HL-60 (cell line): ENCODE measurements at regions not wholly inside any gene's neighbourhood (a gene's known extent, or its start where the extent isn't known, plus 50 kb on each side); places are given as distances from the start of the nearest gene placed in this dataset.
A peak's percentile ranks its signal among the peaks of the same experiment; 100 is the strongest.

ENCODE experiments used
- DNase-seq, 2 experiments: peaks; one replicate each; pipeline ENCODE4 v3.0.0-alpha.2; 2010 to 2020; ENCODE audit warnings: low read depth in 1 of 2, low spot score in 1 of 2
- H3K27ac ChIP-seq: fragments of 250-450 bp; sonication (Bioruptor Pico); replicated peaks from 2 replicates; pipeline ENCODE4 v1.5.1; 2020; ENCODE audit warnings: mild to moderate bottlenecking, moderate library complexity
- H3K27me3 ChIP-seq: fragments of 250-450 bp; sonication (Bioruptor Pico); 2 replicates; pipeline ENCODE4 v1.5.1; 2021; ENCODE audit warnings: mild to moderate bottlenecking, moderate library complexity; ENCODE audit not compliant: insufficient read depth, poor library complexity, severe bottlenecking
- H3K4me3 ChIP-seq: replicated peaks from 2 replicates; pipeline ENCODE4 v1.5.1; 2011; ENCODE audit warnings: mild to moderate bottlenecking, control low read depth, low read length; ENCODE audit not compliant: insufficient read depth
- GABPA ChIP-seq: IDR thresholded peaks from 2 replicates; pipeline ENCODE4 v1.6.1; 2012; ENCODE audit warnings: low read depth
- POLR2AphosphoS5 ChIP-seq: IDR thresholded peaks from 2 replicates; pipeline ENCODE4 v1.6.1; 2012; ENCODE audit warnings: low read depth
- SPI1 ChIP-seq: IDR thresholded peaks from 2 replicates; pipeline ENCODE4 v1.6.1; 2012; ENCODE audit warnings: low read depth, mild to moderate bottlenecking, borderline replicate concordance
- TF ChIP-seq, protein P1 (sequence below): IDR thresholded peaks from 2 replicates; pipeline ENCODE4 v1.6.1; 2012; ENCODE audit warnings: low read depth; ENCODE audit not compliant: insufficient replicate concordance
- TF ChIP-seq, protein P2 (sequence below): IDR thresholded peaks from one replicate; pipeline ENCODE4 v1.5.1; 2011; ENCODE audit warnings: low read length, control low read depth, inconsistent platforms; ENCODE audit not compliant: insufficient read depth

DNA sequence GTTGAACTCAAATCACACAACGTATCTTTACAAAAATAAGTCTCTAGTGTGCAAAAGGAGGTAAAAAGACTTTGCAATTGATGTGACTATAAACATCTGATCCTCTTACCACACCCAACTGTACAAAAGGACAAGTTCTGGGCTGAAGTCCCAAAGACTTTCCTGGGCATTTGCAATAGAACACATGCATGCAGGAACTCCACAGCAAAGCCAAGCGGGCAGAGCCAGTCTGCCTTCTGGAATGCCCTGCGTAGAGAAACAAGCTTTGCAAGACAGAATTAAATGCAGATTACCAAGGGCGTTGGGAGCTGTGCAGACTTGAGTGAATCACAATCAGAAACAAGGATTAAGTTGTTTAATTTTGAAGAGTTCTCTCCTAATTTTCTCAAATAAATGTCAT lies 208.4 kb upstream of the ZNF521 start:
- Histone ChIP-seq H3K27me3 (no peaks in the 10 kb centered on the region), H3K27ac (no peak overlapping the region), H3K4me3 (no peak overlapping the region)
- TF ChIP-seq POLR2AphosphoS5 (no peak), GABPA (no peak), SPI1 (no peak)
- TF ChIP-seq, protein P1, sequence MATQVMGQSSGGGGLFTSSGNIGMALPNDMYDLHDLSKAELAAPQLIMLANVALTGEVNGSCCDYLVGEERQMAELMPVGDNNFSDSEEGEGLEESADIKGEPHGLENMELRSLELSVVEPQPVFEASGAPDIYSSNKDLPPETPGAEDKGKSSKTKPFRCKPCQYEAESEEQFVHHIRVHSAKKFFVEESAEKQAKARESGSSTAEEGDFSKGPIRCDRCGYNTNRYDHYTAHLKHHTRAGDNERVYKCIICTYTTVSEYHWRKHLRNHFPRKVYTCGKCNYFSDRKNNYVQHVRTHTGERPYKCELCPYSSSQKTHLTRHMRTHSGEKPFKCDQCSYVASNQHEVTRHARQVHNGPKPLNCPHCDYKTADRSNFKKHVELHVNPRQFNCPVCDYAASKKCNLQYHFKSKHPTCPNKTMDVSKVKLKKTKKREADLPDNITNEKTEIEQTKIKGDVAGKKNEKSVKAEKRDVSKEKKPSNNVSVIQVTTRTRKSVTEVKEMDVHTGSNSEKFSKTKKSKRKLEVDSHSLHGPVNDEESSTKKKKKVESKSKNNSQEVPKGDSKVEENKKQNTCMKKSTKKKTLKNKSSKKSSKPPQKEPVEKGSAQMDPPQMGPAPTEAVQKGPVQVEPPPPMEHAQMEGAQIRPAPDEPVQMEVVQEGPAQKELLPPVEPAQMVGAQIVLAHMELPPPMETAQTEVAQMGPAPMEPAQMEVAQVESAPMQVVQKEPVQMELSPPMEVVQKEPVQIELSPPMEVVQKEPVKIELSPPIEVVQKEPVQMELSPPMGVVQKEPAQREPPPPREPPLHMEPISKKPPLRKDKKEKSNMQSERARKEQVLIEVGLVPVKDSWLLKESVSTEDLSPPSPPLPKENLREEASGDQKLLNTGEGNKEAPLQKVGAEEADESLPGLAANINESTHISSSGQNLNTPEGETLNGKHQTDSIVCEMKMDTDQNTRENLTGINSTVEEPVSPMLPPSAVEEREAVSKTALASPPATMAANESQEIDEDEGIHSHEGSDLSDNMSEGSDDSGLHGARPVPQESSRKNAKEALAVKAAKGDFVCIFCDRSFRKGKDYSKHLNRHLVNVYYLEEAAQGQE = no peak
- TF ChIP-seq, protein P2, sequence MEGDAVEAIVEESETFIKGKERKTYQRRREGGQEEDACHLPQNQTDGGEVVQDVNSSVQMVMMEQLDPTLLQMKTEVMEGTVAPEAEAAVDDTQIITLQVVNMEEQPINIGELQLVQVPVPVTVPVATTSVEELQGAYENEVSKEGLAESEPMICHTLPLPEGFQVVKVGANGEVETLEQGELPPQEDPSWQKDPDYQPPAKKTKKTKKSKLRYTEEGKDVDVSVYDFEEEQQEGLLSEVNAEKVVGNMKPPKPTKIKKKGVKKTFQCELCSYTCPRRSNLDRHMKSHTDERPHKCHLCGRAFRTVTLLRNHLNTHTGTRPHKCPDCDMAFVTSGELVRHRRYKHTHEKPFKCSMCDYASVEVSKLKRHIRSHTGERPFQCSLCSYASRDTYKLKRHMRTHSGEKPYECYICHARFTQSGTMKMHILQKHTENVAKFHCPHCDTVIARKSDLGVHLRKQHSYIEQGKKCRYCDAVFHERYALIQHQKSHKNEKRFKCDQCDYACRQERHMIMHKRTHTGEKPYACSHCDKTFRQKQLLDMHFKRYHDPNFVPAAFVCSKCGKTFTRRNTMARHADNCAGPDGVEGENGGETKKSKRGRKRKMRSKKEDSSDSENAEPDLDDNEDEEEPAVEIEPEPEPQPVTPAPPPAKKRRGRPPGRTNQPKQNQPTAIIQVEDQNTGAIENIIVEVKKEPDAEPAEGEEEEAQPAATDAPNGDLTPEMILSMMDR = no peak
- DNase-seq = no peak

DNA sequence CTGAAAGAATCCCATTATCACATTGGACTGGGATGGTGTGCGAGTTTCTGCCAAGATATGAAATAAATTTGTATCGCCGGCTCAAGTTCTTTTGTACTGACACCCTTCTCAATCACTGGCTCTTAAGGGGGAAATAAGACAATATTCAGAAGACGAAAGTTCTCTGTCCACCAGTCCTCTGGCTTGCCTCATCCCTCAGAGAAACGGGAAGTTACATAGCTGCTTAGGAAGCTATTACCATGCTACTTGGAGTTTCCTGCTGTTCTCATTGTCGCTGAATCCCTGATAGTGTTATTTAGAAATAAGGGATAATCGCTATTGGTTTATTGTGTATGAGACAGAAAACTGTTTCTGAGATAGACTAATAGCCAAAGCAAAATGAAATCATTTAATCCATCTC lies 205.0 kb upstream of the ZNF521 start:
- DNase-seq = peak in 1 of 2 experiments; percentile 19
- no peak overlapping the region for H3K4me3 ChIP-seq
- H3K27me3 ChIP-seq = no peaks in the 10 kb centered on the region
- TF ChIP-seq, protein P2 = no peak
- TF ChIP-seq POLR2AphosphoS5 (no peak), GABPA (no peak), SPI1 (no peak)
- TF ChIP-seq, protein P1 = no peak
- H3K27ac ChIP-seq = no peak overlapping the region

DNA sequence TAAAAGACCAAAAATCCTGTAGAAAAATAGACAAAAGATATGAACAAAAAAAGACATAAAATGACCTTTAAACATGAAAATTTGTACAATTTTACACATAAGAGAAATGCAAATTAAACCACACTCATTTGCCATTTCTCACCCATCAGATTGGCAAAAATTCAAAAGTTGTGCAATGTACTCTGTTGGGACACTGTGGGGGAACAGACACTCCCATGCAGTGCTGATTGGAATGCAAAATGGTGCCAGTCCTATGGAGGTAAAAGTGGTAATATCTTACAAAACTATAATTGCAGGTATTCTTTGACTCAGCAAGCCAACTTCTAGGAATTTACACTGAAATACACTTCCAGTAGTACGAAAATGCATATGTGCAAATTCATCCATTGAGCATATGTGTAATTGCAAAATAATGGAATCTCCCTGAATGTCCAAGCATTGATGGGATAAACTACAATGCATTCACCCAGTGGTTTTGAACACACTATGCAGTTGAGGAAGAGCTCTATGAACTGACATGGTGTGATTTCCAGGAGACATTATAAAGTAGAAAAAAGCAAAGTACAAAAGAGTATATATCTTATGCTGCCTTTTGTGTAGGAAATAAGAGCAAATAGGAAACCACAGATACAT lies 201.8 kb upstream of the ZNF521 start:
- Histone ChIP-seq H3K27me3 (no peaks in the 10 kb centered on the region), H3K4me3 (no peak overlapping the region), H3K27ac (no peak overlapping the region)
- no peak for DNase-seq
- TF ChIP-seq, protein P2 = no peak
- no peak for TF ChIP-seq POLR2AphosphoS5
- TF ChIP-seq SPI1 = no peak
- no peak for TF ChIP-seq GABPA
- TF ChIP-seq, protein P1 = no peak
